Ovary (tissue), 7 donors: ENCODE measurements at regions not wholly inside any gene's neighbourhood (a gene's known extent, or its start where the extent isn't known, plus 50 kb on each side); places are given as distances from the start of the nearest gene placed in this dataset.

Source experiments
- DNase-seq, 5 donors: peaks; one replicate each; pipeline ENCODE4 v3.0.0-alpha.2; 2019 to 2020
- H3K27ac ChIP-seq, 2 donors: fragments of 200-600 bp; one replicate each; pipeline versions ENCODE4 v1.5.1 to v1.8.0; 2019 to 2022
- H3K27me3 ChIP-seq: fragments of 200-600 bp; one replicate; pipeline ENCODE4 v1.8.0; 2022
- H3K36me3 ChIP-seq: fragments of 200-600 bp; sonication (generic); one replicate; pipeline ENCODE4 v1.5.1; 2019
- H3K4me1 ChIP-seq: one replicate; pipeline ENCODE4 v1.8.1; 2013; ENCODE audit warnings: mild to moderate bottlenecking, moderate library complexity; ENCODE audit not compliant: insufficient read depth
- H3K4me3 ChIP-seq: fragments of 200-600 bp; sonication (generic); one replicate; pipeline ENCODE4 v1.5.1; 2017
- H3K9me3 ChIP-seq, 2 donors: fragments of 200-600 bp in 1 of 2; sonication (generic) in 1 of 2; one replicate each; pipeline versions ENCODE4 v1.5.1 to v1.8.1; 2013 to 2019; ENCODE audit warnings: mild to moderate bottlenecking in 1 of 2, moderate library complexity in 1 of 2
- CTCF ChIP-seq, 3 donors: fragments of 450-650 bp in 2 of 3; fragments of 200-600 bp in 1 of 3; IDR thresholded peaks; one replicate each; pipeline versions ENCODE4 v1.5.1 to v1.8.0; 2016 to 2022; ENCODE audit warnings: antibody characterized with exemption in 3 of 3, mild to moderate bottlenecking in 1 of 3
- EP300 ChIP-seq: sonication (generic); formaldehyde crosslinking; IDR thresholded peaks from one replicate; pipeline ENCODE4 v1.6.1; 2017; ENCODE audit warnings: antibody characterized with exemption
- POLR2A ChIP-seq: fragments of 450-650 bp; IDR thresholded peaks from one replicate; pipeline ENCODE4 v1.6.1; 2017; ENCODE audit warnings: antibody characterized with exemption, mild to moderate bottlenecking, moderate library complexity
- WGBS, 3 donors: extraction: QIAGEN DNeasy Blood & Tissue Kit in 1 of 3; methylation state at CpG; one replicate each; pipeline versions ENCODE4 v1.1.5 to v1.1.7; 2013 to 2017; 5-methylcytosine and 5-hydroxymethylcytosine counted together
- intact Hi-C, 4 donors: fragments of 100-400 bp; cut with DNase I; formaldehyde crosslinking; loops; one replicate each; pipeline versions ENCODE4 v1.11.0 to v1.15.1; 2022 to 2023
- donor health status: DM: no; HTN: no; CAD: no; lungs with moderate emphysema.
- donor health status: DM: no; HTN: no; CAD: no.
- donor health status: Bipolar disorder and iron deficiency.
- donor health status: DM: no; HTN: no; CAD: no.
- donor health status: DM: yes; HTN: yes; CAD: no.

GRCh38 chr3:113118336-113118735 lies 93.0 kb upstream of the BOC start:
- Histone ChIP-seq H3K4me3 (no peak overlapping the region), H3K9me3 (no peaks in the 10 kb centered on the region), H3K27ac (no peak overlapping the region), H3K4me1 (peaks cover 4% of the 10 kb centered on the region), H3K27me3 (no peaks in the 10 kb centered on the region), H3K36me3 (no peaks in the 10 kb centered on the region)
- intact Hi-C loops = loop anchor here in 1 of 4 donors (10.0 kb wide), 1 partner anchor 54 kb away; no protein-coding TSS in a partner anchor
- WGBS, 3 donors = 96 to 98% (median 97%) methylated on average over 1 of the region's 1 CpG
- DNase-seq = no peak
- TF ChIP-seq EP300 (no peak), POLR2A (no peak), CTCF (IDR thresholded peaks at IDR 0.05) (no peak)

GRCh38 chr3:113124256-113124830 lies 87.0 kb upstream of the BOC start:
- intact Hi-C loops = loop anchor here in 1 of 4 donors (10.0 kb wide), 1 partner anchor 60 kb away; no protein-coding TSS in a partner anchor
- no peak for TF ChIP-seq CTCF (IDR thresholded peaks at IDR 0.05)
- Histone ChIP-seq H3K4me3 (no peak overlapping the region), H3K4me1 (no peaks in the 10 kb centered on the region), H3K27ac (no peak overlapping the region), H3K9me3 (no peaks in the 10 kb centered on the region), H3K36me3 (no peaks in the 10 kb centered on the region), H3K27me3 (no peaks in the 10 kb centered on the region)
- no peak for DNase-seq
- WGBS, 3 donors = 94 to 97% (median 95%) methylated on average over 13 of the region's 13 CpGs

GRCh38 chr3:113125951-113126350 lies 85.4 kb upstream of the BOC start:
- DNase-seq = no peak
- no peaks in the 10 kb centered on the region for H3K4me1 ChIP-seq
- H3K27ac ChIP-seq = no peak overlapping the region
- H3K27me3 ChIP-seq = no peaks in the 10 kb centered on the region
- H3K4me3 ChIP-seq = no peak overlapping the region
- intact Hi-C loops = loop anchor here in 1 of 4 donors (10.0 kb wide), 1 partner anchor 61 kb away; no protein-coding TSS in a partner anchor
- H3K9me3 ChIP-seq = no peaks in the 10 kb centered on the region
- no peaks in the 10 kb centered on the region for H3K36me3 ChIP-seq
- 93 to 96% (median 94%) methylated on average over 4 of the region's 4 CpGs for WGBS, 3 donors
- no peak for TF ChIP-seq CTCF (IDR thresholded peaks at IDR 0.05)
- no peak for TF ChIP-seq EP300
- no peak for TF ChIP-seq POLR2A

GRCh38 chr3:113128386-113129015 lies 82.9 kb upstream of the BOC start:
- H3K9me3 ChIP-seq = no peaks in the 10 kb centered on the region
- H3K27ac ChIP-seq = no peak overlapping the region
- no peak overlapping the region for H3K4me3 ChIP-seq
- H3K36me3 ChIP-seq = no peaks in the 10 kb centered on the region
- no peaks in the 10 kb centered on the region for H3K27me3 ChIP-seq
- no peak for DNase-seq
- 78 to 82% (median 82%) methylated on average over 9 of the region's 9 CpGs for WGBS, 3 donors
- intact Hi-C loops = loop anchor here in 1 of 4 donors (10.0 kb wide), 1 partner anchor 64 kb away; no protein-coding TSS in a partner anchor
- TF ChIP-seq CTCF (IDR thresholded peaks at IDR 0.05) (no peak), POLR2A (no peak), EP300 (no peak)
- no peaks in the 10 kb centered on the region for H3K4me1 ChIP-seq
